ENCODE measurements at regions not wholly inside any gene's neighbourhood (a gene's known extent, or its start where the extent isn't known, plus 50 kb on each side); places are given as distances from the start of the nearest gene placed in this dataset.

DNA sequence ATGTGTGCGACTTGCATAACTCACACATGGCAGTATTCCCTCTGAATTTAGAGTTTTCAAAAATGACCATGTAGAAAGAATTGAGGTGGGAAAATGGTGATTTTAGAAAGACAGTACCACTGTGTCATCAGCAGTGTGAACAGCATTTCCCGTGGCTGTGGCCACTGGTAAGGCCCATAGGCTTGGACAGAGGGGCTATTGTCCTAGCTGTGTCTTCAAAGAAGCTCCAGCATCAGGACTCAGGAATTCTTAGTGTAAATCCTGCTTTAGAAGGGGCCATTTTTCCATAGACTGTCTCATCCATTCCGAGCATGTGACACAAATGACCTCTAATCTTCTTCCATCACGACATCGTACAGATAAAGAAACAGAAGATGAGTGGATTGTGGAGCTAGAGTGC lies 119.3 kb upstream of the BACE2 start:
- no peak overlapping the region for H3K4me2 ChIP-seq (ENCODE audit: low read depth, low read length, poor library complexity, severe bottlenecking)
- no peaks in the 10 kb centered on the region for H3K4me1 ChIP-seq (ENCODE audit: insufficient read depth, low read length, poor library complexity, severe bottlenecking)
- no peaks in the 10 kb centered on the region for H3K27me3 ChIP-seq (ENCODE audit: insufficient read depth, low read length, poor library complexity, severe bottlenecking)
- H3K79me2 ChIP-seq (ENCODE audit: insufficient read depth, low read length): no peaks in the 10 kb centered on the region
- no peak overlapping the region for H3K4me3 ChIP-seq (ENCODE audit: low read length, poor library complexity, severe bottlenecking)
- H3K9me3 ChIP-seq (ENCODE audit: insufficient read depth, low read depth, low read length): no peaks in the 10 kb centered on the region
- H3F3A ChIP-seq (ENCODE audit: low read depth): no peaks in the 10 kb centered on the region
- TF ChIP-seq, protein P1, sequence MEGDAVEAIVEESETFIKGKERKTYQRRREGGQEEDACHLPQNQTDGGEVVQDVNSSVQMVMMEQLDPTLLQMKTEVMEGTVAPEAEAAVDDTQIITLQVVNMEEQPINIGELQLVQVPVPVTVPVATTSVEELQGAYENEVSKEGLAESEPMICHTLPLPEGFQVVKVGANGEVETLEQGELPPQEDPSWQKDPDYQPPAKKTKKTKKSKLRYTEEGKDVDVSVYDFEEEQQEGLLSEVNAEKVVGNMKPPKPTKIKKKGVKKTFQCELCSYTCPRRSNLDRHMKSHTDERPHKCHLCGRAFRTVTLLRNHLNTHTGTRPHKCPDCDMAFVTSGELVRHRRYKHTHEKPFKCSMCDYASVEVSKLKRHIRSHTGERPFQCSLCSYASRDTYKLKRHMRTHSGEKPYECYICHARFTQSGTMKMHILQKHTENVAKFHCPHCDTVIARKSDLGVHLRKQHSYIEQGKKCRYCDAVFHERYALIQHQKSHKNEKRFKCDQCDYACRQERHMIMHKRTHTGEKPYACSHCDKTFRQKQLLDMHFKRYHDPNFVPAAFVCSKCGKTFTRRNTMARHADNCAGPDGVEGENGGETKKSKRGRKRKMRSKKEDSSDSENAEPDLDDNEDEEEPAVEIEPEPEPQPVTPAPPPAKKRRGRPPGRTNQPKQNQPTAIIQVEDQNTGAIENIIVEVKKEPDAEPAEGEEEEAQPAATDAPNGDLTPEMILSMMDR (conservative IDR thresholded peaks at IDR 0.05; ENCODE audit: low read length): no peak
- TF ChIP-seq EZH2phosphoT487 (IDR thresholded peaks at IDR 0.05; ENCODE audit: borderline replicate concordance): no peak
- no peak overlapping the region for H2AFZ ChIP-seq (ENCODE audit: low read length)
- H4K20me1 ChIP-seq (ENCODE audit: insufficient read depth, low read length, poor library complexity, severe bottlenecking): no peaks in the 10 kb centered on the region
- no peak overlapping the region for H3K9ac ChIP-seq (ENCODE audit: low read depth, low read length, poor library complexity, severe bottlenecking)
- no peaks in the 10 kb centered on the region for H3K36me3 ChIP-seq (ENCODE audit: insufficient read depth, low read length)
- H3K9me2 ChIP-seq (replicated peaks; ENCODE audit: low read depth, low read length): no peaks in the 10 kb centered on the region

DNA sequence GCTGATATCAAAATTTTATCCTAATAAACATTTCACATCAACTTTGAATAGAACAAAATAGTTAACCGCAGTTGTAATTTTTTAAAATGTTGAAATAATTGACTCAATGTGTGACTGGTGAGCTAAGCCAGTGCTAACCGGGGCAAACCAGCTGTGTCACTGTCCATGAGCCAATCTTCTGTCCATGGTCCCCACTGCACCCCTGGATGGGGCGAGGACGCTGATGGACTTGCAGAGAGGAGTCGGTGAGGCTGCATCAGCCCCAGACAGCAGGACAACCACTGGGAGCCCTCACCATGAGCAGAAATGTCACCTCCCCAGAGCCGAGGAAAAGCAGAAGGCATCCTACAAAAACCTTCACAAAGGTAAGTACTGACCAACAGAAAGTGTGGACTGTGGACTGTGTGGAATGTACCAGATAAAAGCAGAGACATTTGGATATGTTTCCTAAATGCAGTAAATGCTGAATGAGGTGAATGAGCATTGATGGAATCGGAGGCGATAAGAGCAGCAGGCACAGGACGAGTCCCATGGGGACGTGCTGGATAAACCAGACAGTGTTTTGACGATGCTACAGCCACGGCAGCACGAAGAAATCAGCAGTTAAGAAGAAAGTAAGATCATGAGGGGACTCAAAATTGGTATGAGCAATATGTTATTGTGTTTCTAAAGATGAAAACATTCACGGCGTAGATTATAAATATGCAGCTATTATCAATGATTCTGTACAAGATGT lies 115.0 kb upstream of the BACE2 start:
- TF ChIP-seq EZH2phosphoT487 (IDR thresholded peaks at IDR 0.05; ENCODE audit: borderline replicate concordance): no peak
- TF ChIP-seq, protein P1 (conservative IDR thresholded peaks at IDR 0.05; ENCODE audit: low read length): no peak
- no peaks in the 10 kb centered on the region for H4K20me1 ChIP-seq (ENCODE audit: insufficient read depth, low read length, poor library complexity, severe bottlenecking)
- no peak overlapping the region for H3K4me3 ChIP-seq (ENCODE audit: low read length, poor library complexity, severe bottlenecking)
- no peaks in the 10 kb centered on the region for H3K27me3 ChIP-seq (ENCODE audit: insufficient read depth, low read length, poor library complexity, severe bottlenecking)
- H3K9me2 ChIP-seq (replicated peaks; ENCODE audit: low read depth, low read length): no peaks in the 10 kb centered on the region
- no peak overlapping the region for H3K4me2 ChIP-seq (ENCODE audit: low read depth, low read length, poor library complexity, severe bottlenecking)
- no peaks in the 10 kb centered on the region for H3F3A ChIP-seq (ENCODE audit: low read depth)
- no peaks in the 10 kb centered on the region for H3K9me3 ChIP-seq (ENCODE audit: insufficient read depth, low read depth, low read length)
- H2AFZ ChIP-seq (ENCODE audit: low read length): no peak overlapping the region
- H3K79me2 ChIP-seq (ENCODE audit: insufficient read depth, low read length): no peaks in the 10 kb centered on the region
- no peaks in the 10 kb centered on the region for H3K4me1 ChIP-seq (ENCODE audit: insufficient read depth, low read length, poor library complexity, severe bottlenecking)
- H3K9ac ChIP-seq (ENCODE audit: low read depth, low read length, poor library complexity, severe bottlenecking): no peak overlapping the region
- H3K36me3 ChIP-seq (ENCODE audit: insufficient read depth, low read length): no peaks in the 10 kb centered on the region

DNA sequence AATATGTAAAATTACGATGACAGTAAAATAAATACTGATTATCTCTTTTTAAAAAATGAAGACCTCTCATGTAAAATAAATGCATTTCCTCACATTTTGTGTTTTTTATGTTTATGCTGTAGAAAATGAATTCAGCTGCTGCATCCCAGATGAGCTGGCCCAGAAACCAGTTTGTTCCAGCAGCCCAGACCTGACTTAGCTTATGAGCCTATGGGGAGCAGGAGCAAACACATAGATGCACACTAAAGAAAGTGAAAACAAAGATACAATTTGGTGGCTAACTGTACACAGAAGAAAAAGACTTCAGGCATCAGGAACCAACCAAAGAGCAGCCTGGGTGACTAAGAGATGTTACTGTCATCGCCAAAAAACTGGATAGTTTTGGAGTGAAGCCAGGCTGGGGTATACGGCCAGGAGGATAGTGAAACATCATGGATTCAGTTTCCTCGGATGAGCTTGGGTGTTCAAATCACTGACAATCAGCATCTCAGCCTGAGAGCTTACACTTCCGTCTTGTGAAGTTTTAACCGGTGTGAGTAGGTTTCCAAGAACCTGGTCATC lies 113.9 kb upstream of the BACE2 start:
- Histone ChIP-seq H3K4me3 (ENCODE audit: low read length, poor library complexity, severe bottlenecking) (no peak overlapping the region), H3K27me3 (ENCODE audit: insufficient read depth, low read length, poor library complexity, severe bottlenecking) (no peaks in the 10 kb centered on the region), H3F3A (ENCODE audit: low read depth) (no peaks in the 10 kb centered on the region), H3K9me3 (ENCODE audit: insufficient read depth, low read depth, low read length) (no peaks in the 10 kb centered on the region), H3K9ac (ENCODE audit: low read depth, low read length, poor library complexity, severe bottlenecking) (no peak overlapping the region), H3K36me3 (ENCODE audit: insufficient read depth, low read length) (no peaks in the 10 kb centered on the region), H4K20me1 (ENCODE audit: insufficient read depth, low read length, poor library complexity, severe bottlenecking) (no peaks in the 10 kb centered on the region), H3K79me2 (ENCODE audit: insufficient read depth, low read length) (no peaks in the 10 kb centered on the region), H2AFZ (ENCODE audit: low read length) (no peak overlapping the region), H3K9me2 (replicated peaks; ENCODE audit: low read depth, low read length) (no peaks in the 10 kb centered on the region), H3K4me1 (ENCODE audit: insufficient read depth, low read length, poor library complexity, severe bottlenecking) (no peaks in the 10 kb centered on the region), H3K4me2 (ENCODE audit: low read depth, low read length, poor library complexity, severe bottlenecking) (no peak overlapping the region)
- TF ChIP-seq, protein P1 (conservative IDR thresholded peaks at IDR 0.05; ENCODE audit: low read length): no peak
- TF ChIP-seq EZH2phosphoT487 (IDR thresholded peaks at IDR 0.05; ENCODE audit: borderline replicate concordance): no peak
